C4-2B (cell line): ENCODE measurements at regions not wholly inside any gene's neighbourhood (a gene's known extent, or its start where the extent isn't known, plus 50 kb on each side); places are given as distances from the start of the nearest gene placed in this dataset.
"Not testable (repeated sequence)": the region's sequence is repeated elsewhere in the genome, so short reads cannot be mapped to it uniquely, and the experiment has no call there.

Experiments
- H3K27ac ChIP-seq: fragments of 450-650 bp; 2 replicates; pipeline ENCODE4 v1.5.1; 2017
- CTCF ChIP-seq: fragments of 450-650 bp; conservative IDR thresholded peaks from 2 replicates; pipeline ENCODE4 v1.5.1; 2017; ENCODE audit warnings: mild to moderate bottlenecking
- ZFX ChIP-seq: fragments of 450-650 bp; IDR thresholded peaks from 2 replicates; pipeline ENCODE4 v1.6.1; 2017

GRCh38 chr4:132770776-132771175 lies 378.3 kb upstream of the PCDH10 start:
- H3K27ac ChIP-seq, result no peak overlapping the region

GRCh38 chr4:132792310-132792709 lies 356.8 kb upstream of the PCDH10 start:
- H3K27ac ChIP-seq, result no peak overlapping the region
- TF ChIP-seq CTCF (no peak), ZFX (no peak)

More at GRCh38 chr4:132770776-132771175, 378.3 kb upstream of the PCDH10 start:
- TF ChIP-seq ZFX (no peak), CTCF (no peak)

- TF ChIP-seq CTCF (no peak), ZFX (no peak)
- no peak overlapping the region for H3K27ac ChIP-seq
Observed at GRCh38 chr4:132797856-132798255, 351.2 kb upstream of the PCDH10 start.

- H3K27ac ChIP-seq, result no peak overlapping the region
- TF ChIP-seq CTCF (peak; percentile 10), ZFX (no peak)
Observed at GRCh38 chr4:132809298-132810032, 339.6 kb upstream of the PCDH10 start.

GRCh38 chr4:132813061-132813460 lies 336.0 kb upstream of the PCDH10 start:
- not testable (repeated sequence) for H3K27ac ChIP-seq

GRCh38 chr4:132818091-132818490 lies 331.0 kb upstream of the PCDH10 start:
- H3K27ac ChIP-seq, result no peak overlapping the region
- TF ChIP-seq ZFX (no peak), CTCF (peak; percentile 51)

GRCh38 chr4:132823419-132823818 lies 325.7 kb upstream of the PCDH10 start:
- TF ChIP-seq CTCF (no peak), ZFX (no peak)
- no peak overlapping the region for H3K27ac ChIP-seq

- TF ChIP-seq ZFX, result no peak
- TF ChIP-seq CTCF, result no peak
- no peak overlapping the region for H3K27ac ChIP-seq
Observed at GRCh38 chr4:132824761-132825160, 324.3 kb upstream of the PCDH10 start.
